ENCODE measurements at regions not wholly inside any gene's neighbourhood (a gene's known extent, or its start where the extent isn't known, plus 50 kb on each side); places are given as distances from the start of the nearest gene placed in this dataset.
"Not testable (repeated sequence)": the region's sequence is repeated elsewhere in the genome, so short reads cannot be mapped to it uniquely, and the experiment has no call there.

GRCh38 chr9:38253200-38253599 lies 139.3 kb upstream of the ALDH1B1 start:
- no peak for DNase-seq

GRCh38 chr9:38251036-38251860 lies 141.3 kb upstream of the ALDH1B1 start:
- DNase-seq, result no peak

GRCh38 chr9:38250279-38251035 lies 142.0 kb upstream of the ALDH1B1 start:
- DNase-seq, result no peak

- DNase-seq, result no peak
These were observed 142.8 kb upstream of the ALDH1B1 start for GRCh38 chr9:38249587-38250210.

GRCh38 chr9:38249049-38249448 lies 143.5 kb upstream of the ALDH1B1 start:
- no peak for DNase-seq

- no peak for DNase-seq
These were observed 145.7 kb upstream of the ALDH1B1 start for GRCh38 chr9:38246833-38247232.

GRCh38 chr9:38244971-38245370 lies 147.5 kb upstream of the ALDH1B1 start:
- DNase-seq, result no peak

GRCh38 chr9:38243993-38244392 lies 148.5 kb upstream of the ALDH1B1 start:
- DNase-seq, result no peak

GRCh38 chr9:38242151-38242550 lies 150.4 kb upstream of the ALDH1B1 start:
- not testable (repeated sequence) for DNase-seq

GRCh38 chr9:38240051-38240450 lies 152.5 kb upstream of the ALDH1B1 start:
- DNase-seq, result no peak

GRCh38 chr9:38235244-38235643 lies 157.3 kb upstream of the ALDH1B1 start:
- DNase-seq, result no peak

- no peak for DNase-seq
These were observed 157.9 kb upstream of the ALDH1B1 start for GRCh38 chr9:38234479-38235170.

GRCh38 chr9:38233796-38234355 lies 158.6 kb upstream of the ALDH1B1 start:
- DNase-seq, result no peak

- DNase-seq, result no peak
These were observed 159.2 kb upstream of the ALDH1B1 start for GRCh38 chr9:38233343-38233742.

- DNase-seq, result no peak
These were observed 159.6 kb upstream of the ALDH1B1 start for GRCh38 chr9:38232895-38233294.

GRCh38 chr9:38229504-38230155 lies 160.6 kb upstream of the SHB start:
- DNase-seq, result no peak

GRCh38 chr9:38229104-38229500 lies 160.1 kb upstream of the SHB start:
- no peak for DNase-seq

GRCh38 chr9:38228331-38229103 lies 159.5 kb upstream of the SHB start:
- DNase-seq, result no peak

- peak; percentile 14 for DNase-seq
These were observed 158.6 kb upstream of the SHB start for GRCh38 chr9:38227656-38228055.

GRCh38 chr9:38227061-38227540 lies 158.1 kb upstream of the SHB start:
- peak; percentile 75 for DNase-seq

GRCh38 chr9:38226491-38226951 lies 157.5 kb upstream of the SHB start:
- no peak for DNase-seq

All from stimulated activated CD4-positive, alpha-beta T cell treated with anti-CD3 and anti-CD28 coated beads, Interleukin-15, amount 100 ng/mL, for 24 hours (primary cell).